RCC 7860 (cell line): ENCODE measurements at regions not wholly inside any gene's neighbourhood (a gene's known extent, or its start where the extent isn't known, plus 50 kb on each side); places are given as distances from the start of the nearest gene placed in this dataset.
"Not testable (repeated sequence)": the region's sequence is repeated elsewhere in the genome, so short reads cannot be mapped to it uniquely, and the experiment has no call there.

ENCODE experiments used
- DNase-seq: peaks from one replicate; pipeline ENCODE4 v3.0.0-alpha.2; 2015; ENCODE audit warnings: low spot score
- FAIRE-seq: peaks from 2 replicates; lab custom pipeline; 2012; peaks lifted over from hg19 to GRCh38; lab: Jason Lieb, UNC

- FAIRE-seq (no peak), DNase-seq (no peak)
Measured at GRCh38 chr7:138309186-138309585, 150.9 kb upstream of the TRIM24 start.

- no peak for FAIRE-seq
- DNase-seq = no peak
Measured at GRCh38 chr7:138313829-138314178, 146.3 kb upstream of the TRIM24 start.

GRCh38 chr7:138316421-138317043, 143.5 kb upstream of the TRIM24 start:
- FAIRE-seq = peak; percentile 99

GRCh38 chr7:138317044-138317596, 142.9 kb upstream of the TRIM24 start:
- FAIRE-seq (no peak), DNase-seq (no peak)

More at GRCh38 chr7:138316421-138317043, 143.5 kb upstream of the TRIM24 start:
- DNase-seq = peak; percentile 97

- DNase-seq (no peak), FAIRE-seq (no peak)
Measured at GRCh38 chr7:138324941-138325340, 135.1 kb upstream of the TRIM24 start.

- no peak for FAIRE-seq
- no peak for DNase-seq
Measured at GRCh38 chr7:138325434-138325833, 134.6 kb upstream of the TRIM24 start.

GRCh38 chr7:138328215-138328614, 131.8 kb upstream of the TRIM24 start:
- no peak for FAIRE-seq

GRCh38 chr7:138332850-138333249, 127.2 kb upstream of the TRIM24 start:
- not testable (repeated sequence) for FAIRE-seq, DNase-seq

More at GRCh38 chr7:138328215-138328614, 131.8 kb upstream of the TRIM24 start:
- DNase-seq = no peak

- FAIRE-seq = no peak
- no peak for DNase-seq
Measured at GRCh38 chr7:138338361-138338760, 121.7 kb upstream of the TRIM24 start.

GRCh38 chr7:138339229-138339628, 120.8 kb upstream of the TRIM24 start:
- DNase-seq, FAIRE-seq: not testable (repeated sequence)

- FAIRE-seq (no peak), DNase-seq (no peak)
Measured at GRCh38 chr7:138342990-138343389, 117.1 kb upstream of the TRIM24 start.

- no peak for DNase-seq
- no peak for FAIRE-seq
Measured at GRCh38 chr7:138345567-138345966, 114.5 kb upstream of the TRIM24 start.

GRCh38 chr7:138346975-138347374, 113.1 kb upstream of the TRIM24 start:
- FAIRE-seq (no peak), DNase-seq (no peak)

GRCh38 chr7:138349841-138350700, 110.0 kb upstream of the TRIM24 start:
- FAIRE-seq = no peak
- no peak for DNase-seq

GRCh38 chr7:138350701-138351357, 109.2 kb upstream of the TRIM24 start:
- no peak for FAIRE-seq
- no peak for DNase-seq

GRCh38 chr7:138352570-138353461, 107.2 kb upstream of the TRIM24 start:
- FAIRE-seq (no peak), DNase-seq (no peak)

- FAIRE-seq = no peak
- DNase-seq = no peak
Measured at GRCh38 chr7:138354066-138354465, 106.0 kb upstream of the TRIM24 start.

- DNase-seq (no peak), FAIRE-seq (no peak)
Measured at GRCh38 chr7:138355254-138355653, 104.8 kb upstream of the TRIM24 start.

GRCh38 chr7:138358850-138359341, 101.2 kb upstream of the TRIM24 start:
- no peak for FAIRE-seq
- DNase-seq = no peak

- FAIRE-seq = no peak
- DNase-seq = peak; percentile 26
Measured at GRCh38 chr7:138359870-138360559, 100.0 kb upstream of the TRIM24 start.
